OCI-LY7 (cell line): ENCODE measurements at regions not wholly inside any gene's neighbourhood (a gene's known extent, or its start where the extent isn't known, plus 50 kb on each side); places are given as distances from the start of the nearest gene placed in this dataset.

Experiments used
- CTCF ChIP-seq: fragments of 200-600 bp; sonication (generic); conservative IDR thresholded peaks from 2 replicates; pipeline ENCODE4 v1.5.1; 2014; ENCODE audit warnings: mild to moderate bottlenecking, antibody characterized with exemption, low read length, moderate library complexity, mixed read lengths
- EZH2phosphoT487 ChIP-seq: fragments of 200-600 bp; sonication (generic); IDR thresholded peaks from 2 replicates; pipeline ENCODE4 v1.6.1; 2018; ENCODE audit warnings: low read depth, borderline replicate concordance, mild to moderate bottlenecking, mixed run types, antibody characterized with exemption, low read length, moderate library complexity, mixed read lengths

GRCh38 chr11:134617360-134617759 is 205.3 kb upstream of the B3GAT1 start:
- TF ChIP-seq CTCF (no peak), EZH2phosphoT487 (no peak)
